ENCODE measurements at regions not wholly inside any gene's neighbourhood (a gene's known extent, or its start where the extent isn't known, plus 50 kb on each side); places are given as distances from the start of the nearest gene placed in this dataset.

GRCh38 chr13:107518780-107519179 lies 696.6 kb downstream of the LIG4 start:
- in situ Hi-C loops (cut with MboI; ENCODE audit: low sequenced_read_pairs): no loop called here

- in situ Hi-C loops (cut with MboI; ENCODE audit: low sequenced_read_pairs): no loop called here
Observed at GRCh38 chr13:107518292-107518691, 697.0 kb downstream of the LIG4 start.

- in situ Hi-C loops (cut with MboI; ENCODE audit: low sequenced_read_pairs): no loop called here
Observed at GRCh38 chr13:107516517-107516916, 698.8 kb downstream of the LIG4 start.

GRCh38 chr13:107512551-107512950 lies 702.8 kb downstream of the LIG4 start:
- in situ Hi-C loops (cut with MboI; ENCODE audit: low sequenced_read_pairs): no loop called here

- in situ Hi-C loops (cut with MboI; ENCODE audit: low sequenced_read_pairs): no loop called here
Observed at GRCh38 chr13:107497661-107498060, 717.7 kb downstream of the LIG4 start.

- in situ Hi-C loops (cut with MboI; ENCODE audit: low sequenced_read_pairs): no loop called here
Observed at GRCh38 chr13:107493266-107493665, 722.1 kb downstream of the LIG4 start.

GRCh38 chr13:107482688-107483087 lies 732.6 kb downstream of the LIG4 start:
- in situ Hi-C loops (cut with MboI; ENCODE audit: low sequenced_read_pairs): no loop called here

- in situ Hi-C loops (cut with MboI; ENCODE audit: low sequenced_read_pairs): no loop called here
Observed at GRCh38 chr13:107480130-107480529, 735.2 kb downstream of the LIG4 start.

GRCh38 chr13:107477772-107478379 lies 737.5 kb downstream of the LIG4 start:
- in situ Hi-C loops (cut with MboI; ENCODE audit: low sequenced_read_pairs): no loop called here

- in situ Hi-C loops (cut with MboI; ENCODE audit: low sequenced_read_pairs): no loop called here
Observed at GRCh38 chr13:107475753-107476453, 739.4 kb downstream of the LIG4 start.

GRCh38 chr13:107473253-107473652 lies 742.1 kb downstream of the LIG4 start:
- in situ Hi-C loops (cut with MboI; ENCODE audit: low sequenced_read_pairs): no loop called here

- in situ Hi-C loops (cut with MboI; ENCODE audit: low sequenced_read_pairs): no loop called here
Observed at GRCh38 chr13:107466326-107467099, 748.8 kb downstream of the LIG4 start.

- in situ Hi-C loops (cut with MboI; ENCODE audit: low sequenced_read_pairs): no loop called here
Observed at GRCh38 chr13:107462501-107462900, 752.8 kb downstream of the LIG4 start.

GRCh38 chr13:107461751-107462150 lies 753.6 kb downstream of the LIG4 start:
- in situ Hi-C loops (cut with MboI; ENCODE audit: low sequenced_read_pairs): no loop called here

GRCh38 chr13:107459430-107459829 lies 755.9 kb downstream of the LIG4 start:
- in situ Hi-C loops (cut with MboI; ENCODE audit: low sequenced_read_pairs): no loop called here

GRCh38 chr13:107458269-107458668 lies 757.1 kb downstream of the LIG4 start:
- in situ Hi-C loops (cut with MboI; ENCODE audit: low sequenced_read_pairs): no loop called here

GRCh38 chr13:107457686-107458085 lies 757.6 kb downstream of the LIG4 start:
- in situ Hi-C loops (cut with MboI; ENCODE audit: low sequenced_read_pairs): no loop called here

GRCh38 chr13:107456431-107456830 lies 758.9 kb downstream of the LIG4 start:
- in situ Hi-C loops (cut with MboI; ENCODE audit: low sequenced_read_pairs): no loop called here

- in situ Hi-C loops (cut with MboI; ENCODE audit: low sequenced_read_pairs): no loop called here
Observed at GRCh38 chr13:107452833-107453232, 762.5 kb downstream of the LIG4 start.

GRCh38 chr13:107450931-107451330 lies 764.4 kb downstream of the LIG4 start:
- in situ Hi-C loops (cut with MboI; ENCODE audit: low sequenced_read_pairs): no loop called here

- in situ Hi-C loops (cut with MboI; ENCODE audit: low sequenced_read_pairs): no loop called here
Observed at GRCh38 chr13:107450431-107450830, 764.9 kb downstream of the LIG4 start.

GRCh38 chr13:107447591-107447990 lies 767.7 kb downstream of the LIG4 start:
- in situ Hi-C loops (cut with MboI; ENCODE audit: low sequenced_read_pairs): no loop called here

Data from HL-60/S4 (cell line).